D341Med (cell line): ENCODE measurements at regions not wholly inside any gene's neighbourhood (a gene's known extent, or its start where the extent isn't known, plus 50 kb on each side); places are given as distances from the start of the nearest gene placed in this dataset.
"Not testable (repeated sequence)": the region's sequence is repeated elsewhere in the genome, so short reads cannot be mapped to it uniquely, and the experiment has no call there.

ENCODE experiments used
- DNase-seq: peaks from one replicate; pipeline ENCODE4 v3.0.0; 2012; ENCODE audit warnings: low spot score

GRCh38 chrX:22534643-22535042 is 261.9 kb downstream of the CBLL2 start:
- no peak for DNase-seq

DNA sequence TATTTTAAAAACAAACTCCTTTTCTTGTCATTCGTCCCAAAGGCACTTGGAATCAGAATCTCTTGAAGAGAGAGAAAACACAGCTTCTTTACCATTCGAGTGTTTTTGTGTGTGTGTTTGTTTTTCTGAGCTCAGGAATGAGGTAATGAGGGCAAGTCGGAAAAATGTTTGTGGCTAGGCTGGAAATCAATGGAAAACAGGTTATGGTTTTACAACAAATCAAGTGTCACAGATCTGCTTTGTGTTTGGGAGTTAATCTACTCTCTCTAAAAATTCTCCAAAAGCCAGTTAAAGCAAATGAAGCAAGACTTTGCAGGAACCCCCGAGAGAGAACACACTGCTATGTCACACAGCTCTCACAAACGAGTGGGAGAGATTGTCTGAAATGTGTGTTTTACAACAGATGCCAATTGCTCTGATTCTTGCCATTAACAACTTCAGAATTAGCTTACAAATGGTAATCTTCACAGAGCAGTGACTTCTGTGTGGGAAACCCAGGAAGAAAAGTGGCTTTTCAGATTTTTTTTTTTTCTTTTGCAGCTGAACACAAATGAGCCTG is 264.1 kb downstream of the CBLL2 start:
- DNase-seq, result no peak

DNA sequence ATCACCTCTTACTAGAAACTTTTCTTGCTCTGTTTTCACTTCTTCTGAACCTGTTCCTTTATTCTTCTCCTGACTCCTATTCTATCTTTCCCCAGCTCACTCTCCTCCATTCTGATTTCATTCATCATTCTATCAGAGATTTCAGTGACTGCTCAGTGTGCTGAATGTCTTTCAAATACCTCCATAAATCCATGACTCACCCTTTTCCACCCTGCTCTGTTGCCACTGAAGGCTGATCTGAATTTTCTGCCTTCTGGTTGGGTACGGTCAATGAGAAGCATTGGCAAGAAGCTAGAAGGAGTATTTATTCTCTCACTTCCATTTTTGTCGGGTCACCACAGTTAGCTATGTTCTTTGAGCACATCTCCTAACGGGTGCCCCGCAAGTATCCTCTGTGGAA is 265.9 kb downstream of the CBLL2 start:
- DNase-seq, result no peak

GRCh38 chrX:22541926-22542325 is 269.2 kb downstream of the CBLL2 start:
- no peak for DNase-seq

- DNase-seq, result no peak
Measured at GRCh38 chrX:22542641-22543040, 269.9 kb downstream of the CBLL2 start.

GRCh38 chrX:22559506-22559905 is 286.8 kb downstream of the CBLL2 start:
- DNase-seq, result no peak

GRCh38 chrX:22575161-22575845 is 302.6 kb downstream of the CBLL2 start:
- no peak for DNase-seq

DNA sequence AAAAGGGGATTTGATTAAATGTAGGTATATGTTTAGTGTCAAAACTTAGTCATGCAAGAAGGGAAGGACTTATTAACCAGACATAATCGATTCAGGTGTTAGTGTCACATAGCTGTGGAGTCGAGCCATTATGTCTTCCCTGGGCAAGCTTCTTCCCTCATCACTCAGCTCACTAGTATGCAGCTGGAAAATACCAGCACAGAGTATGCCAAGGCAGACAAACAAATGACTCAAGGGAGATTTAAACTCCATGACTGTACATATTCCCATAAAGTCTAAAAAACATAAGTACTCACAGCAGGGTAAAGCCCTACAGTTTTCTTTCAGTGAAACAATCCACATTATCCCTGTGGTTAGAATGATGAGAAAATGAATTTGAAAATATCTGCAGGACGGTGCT is 304.5 kb downstream of the CBLL2 start:
- no peak for DNase-seq

GRCh38 chrX:22585831-22586230 is 313.1 kb downstream of the CBLL2 start:
- no peak for DNase-seq

GRCh38 chrX:22589845-22590244 is 317.1 kb downstream of the CBLL2 start:
- DNase-seq, result no peak

GRCh38 chrX:22594766-22595165 is 322.1 kb downstream of the CBLL2 start:
- no peak for DNase-seq

DNA sequence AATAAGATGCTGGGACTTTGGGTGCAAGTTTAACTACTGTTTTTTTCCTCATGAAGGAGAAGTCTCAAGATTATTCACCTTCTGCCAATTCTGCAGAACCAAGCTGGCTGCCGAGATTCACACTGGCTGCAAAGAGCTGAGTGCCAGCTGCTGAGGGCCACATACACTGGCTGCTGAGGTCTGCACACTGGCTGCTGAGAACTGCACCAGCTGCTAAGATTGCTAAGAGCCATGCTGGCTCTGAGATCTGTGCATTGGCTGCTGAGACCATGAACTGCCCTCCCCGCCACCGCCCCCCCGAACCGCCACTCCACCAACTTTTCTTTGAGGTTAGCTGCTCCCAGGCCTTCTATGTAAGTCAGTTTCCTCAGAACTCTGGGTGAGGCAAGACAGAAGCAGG is 330.3 kb downstream of the CBLL2 start:
- DNase-seq, result peak; percentile 4

- not testable (repeated sequence) for DNase-seq
Measured at GRCh38 chrX:22609452-22609851, 336.7 kb downstream of the CBLL2 start.

- no peak for DNase-seq
Measured at GRCh38 chrX:22616867-22617266, 344.2 kb downstream of the CBLL2 start.

- no peak for DNase-seq
Measured at GRCh38 chrX:22627576-22627975, 354.9 kb downstream of the CBLL2 start.

DNA sequence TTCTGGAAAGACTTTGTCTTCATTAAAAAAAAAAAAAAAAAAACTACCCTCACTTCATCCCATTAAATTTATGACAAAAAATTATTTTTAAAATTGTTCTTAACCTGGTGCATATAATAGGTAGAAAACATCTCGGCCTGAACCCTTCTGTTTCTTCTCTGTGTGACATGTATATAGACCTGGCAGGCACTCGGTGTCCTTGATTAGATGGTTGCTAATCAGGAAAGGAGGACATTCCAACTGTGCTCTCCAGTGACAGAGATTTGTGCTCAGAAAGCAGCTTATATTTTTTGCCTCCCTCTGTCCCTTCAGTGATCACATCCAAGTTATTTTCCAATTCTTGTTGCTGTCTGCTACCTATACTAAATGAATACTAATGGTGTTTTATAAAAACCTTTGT is 355.6 kb downstream of the CBLL2 start:
- DNase-seq, result no peak

- no peak for DNase-seq
Measured at GRCh38 chrX:22629105-22629725, 356.5 kb downstream of the CBLL2 start.

DNA sequence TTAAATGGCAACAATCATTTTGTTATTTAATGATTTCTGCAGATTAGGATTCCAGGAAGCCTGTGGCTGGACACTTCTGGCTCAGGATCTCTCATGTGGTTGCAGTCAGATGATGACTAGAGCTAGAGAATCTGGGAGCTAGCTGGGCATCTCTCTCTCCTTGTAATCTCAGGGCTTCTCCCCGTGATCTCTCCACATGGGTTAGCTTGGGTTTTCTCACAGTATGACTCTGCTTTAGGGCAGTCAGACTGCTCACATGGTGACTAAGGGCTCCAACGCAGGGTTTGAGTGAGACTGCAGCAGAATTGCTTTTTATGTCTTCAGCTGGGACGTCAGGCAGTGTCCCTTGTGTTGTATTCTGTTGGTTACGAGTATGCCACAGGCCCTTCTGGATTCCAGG is 361.4 kb downstream of the CBLL2 start:
- no peak for DNase-seq

- no peak for DNase-seq
Measured at GRCh38 chrX:22634751-22635150, 362.0 kb downstream of the CBLL2 start.

- no peak for DNase-seq
Measured at GRCh38 chrX:22648281-22648680, 351.5 kb upstream of the DDX53 start.

GRCh38 chrX:22650691-22651090 is 349.1 kb upstream of the DDX53 start:
- no peak for DNase-seq

- peak; percentile 6 for DNase-seq
Measured at GRCh38 chrX:22652596-22652995, 347.2 kb upstream of the DDX53 start.

DNA sequence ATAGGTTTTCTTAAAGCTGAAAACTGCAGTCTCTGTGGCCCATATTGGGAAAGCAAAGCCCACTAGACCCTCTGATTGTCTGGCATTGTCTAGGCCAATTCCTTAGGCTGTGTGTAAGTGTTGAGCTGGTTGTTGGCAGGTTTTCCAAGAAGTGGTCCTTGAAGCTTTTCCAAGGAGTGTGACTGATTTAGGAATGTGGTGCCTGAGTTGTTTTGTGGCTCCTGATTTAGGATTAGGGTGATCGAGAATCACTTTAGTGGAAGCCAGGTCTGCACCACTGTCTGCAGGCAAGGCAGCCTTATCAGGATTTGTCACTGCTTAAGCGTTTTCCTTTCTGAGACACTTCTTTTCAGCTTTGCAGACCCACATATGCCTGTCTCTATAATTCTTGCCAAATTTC is 339.0 kb upstream of the DDX53 start:
- DNase-seq, result no peak

DNA sequence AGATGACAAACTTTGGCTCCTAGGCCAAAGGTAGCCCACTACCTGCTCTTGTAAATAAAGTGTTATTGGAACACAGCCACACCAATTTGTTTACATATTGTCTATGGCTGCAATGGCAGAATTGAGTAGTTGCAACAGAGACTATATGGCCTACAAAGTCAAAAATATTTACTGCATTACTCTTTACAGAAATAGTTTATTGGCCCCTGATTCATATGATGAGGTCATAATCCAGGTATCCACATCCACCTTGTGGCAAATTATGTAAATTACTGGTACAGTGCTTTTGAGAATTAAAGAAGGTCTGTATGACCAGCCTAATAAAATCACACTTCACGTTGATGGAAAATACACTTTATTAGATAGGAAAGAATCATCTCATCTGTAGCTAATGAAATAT is 337.0 kb upstream of the DDX53 start:
- no peak for DNase-seq
